Stimulated activated CD4-positive, alpha-beta T cell treated with anti-CD3 and anti-CD28 coated beads, Interleukin-12 subunit alpha, Interleukin-12 subunit beta, amount 100 ng/mL, for 4 hours (primary cell): ENCODE measurements at regions not wholly inside any gene's neighbourhood (a gene's known extent, or its start where the extent isn't known, plus 50 kb on each side); places are given as distances from the start of the nearest gene placed in this dataset.
A peak's percentile ranks its signal among the peaks of the same experiment; 100 is the strongest.
"Not testable (repeated sequence)": the region's sequence is repeated elsewhere in the genome, so short reads cannot be mapped to it uniquely, and the experiment has no call there.

Experiments used
- DNase-seq: peaks from one replicate; pipeline ENCODE4 v3.0.0-alpha.2; 2020

DNA sequence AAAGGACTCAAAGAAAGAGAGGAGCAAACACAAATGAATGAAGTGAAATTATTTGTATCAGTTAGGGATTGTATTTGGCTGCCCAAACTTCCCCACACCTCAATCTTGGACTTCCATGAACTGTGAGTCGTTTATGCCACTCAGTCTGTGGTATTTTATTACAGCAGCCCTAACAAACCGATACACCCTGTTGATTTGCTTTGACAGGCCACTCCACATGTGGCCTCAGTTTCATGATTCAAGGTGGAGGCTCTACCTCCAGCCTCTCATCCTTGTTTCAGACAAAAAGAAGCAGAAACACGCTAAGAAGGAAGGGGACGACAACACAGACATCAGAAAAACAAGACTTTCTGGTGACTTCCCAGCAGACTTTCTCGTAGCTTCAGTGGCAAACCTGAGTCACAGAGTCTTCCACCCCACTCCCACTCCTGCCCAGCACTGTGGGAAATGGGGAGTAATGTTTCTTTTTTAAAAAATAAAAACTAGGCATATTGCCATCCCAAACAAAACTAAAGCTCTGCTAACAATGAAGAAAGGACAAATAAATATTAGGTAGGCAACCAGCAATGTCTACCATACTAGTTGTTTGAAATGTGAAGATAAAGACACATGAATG is 52.2 kb upstream of the ABCA1 start:
- no peak for DNase-seq

DNA sequence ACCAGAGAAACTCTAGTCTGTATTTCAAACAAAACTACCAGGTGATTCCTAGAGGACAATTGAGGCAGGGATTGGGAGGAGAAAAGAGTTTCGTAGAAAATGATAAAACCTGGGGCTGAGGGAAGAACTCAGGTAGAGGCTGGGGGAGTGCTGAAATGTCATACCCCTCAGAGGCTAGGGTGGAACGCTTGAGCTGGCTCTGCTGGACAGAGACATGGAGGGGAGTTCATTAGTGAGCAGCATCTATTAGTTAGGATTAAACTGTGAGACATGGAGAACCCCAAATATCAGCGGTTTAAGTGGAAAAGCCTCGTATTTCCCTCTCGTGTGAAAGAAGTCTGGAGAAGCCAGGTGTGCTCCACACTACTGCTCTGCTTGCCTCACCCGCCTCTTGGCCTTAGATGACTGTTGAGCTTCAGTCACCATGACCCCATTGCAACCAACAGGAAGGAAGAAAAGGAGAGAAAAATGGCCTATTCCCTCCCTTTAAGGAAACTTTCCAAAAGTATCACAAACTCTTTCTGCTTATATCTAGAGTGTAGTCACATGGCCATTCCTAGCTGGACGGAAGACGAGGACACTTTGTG is 53.7 kb upstream of the ABCA1 start:
- DNase-seq: no peak

DNA sequence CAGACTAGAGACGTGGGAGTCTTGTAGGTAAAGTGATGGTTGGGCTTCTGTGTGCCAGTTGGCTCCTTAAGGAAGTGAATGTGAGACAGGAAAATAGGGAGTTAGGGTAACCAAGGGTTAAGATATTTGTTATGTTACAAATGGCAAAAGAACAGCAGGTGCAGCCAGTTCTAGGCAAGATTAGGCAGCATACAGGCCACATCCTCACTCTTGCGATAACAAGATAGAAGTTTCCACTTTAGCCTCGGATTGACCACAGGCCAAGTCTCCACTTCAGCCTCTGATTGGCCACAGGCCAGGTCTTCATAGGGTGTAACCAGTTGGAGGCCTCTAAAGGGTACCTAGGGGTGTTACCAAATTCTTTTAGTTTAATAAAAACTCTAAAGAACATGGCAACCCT is 54.6 kb upstream of the ABCA1 start:
- DNase-seq: no peak

DNA sequence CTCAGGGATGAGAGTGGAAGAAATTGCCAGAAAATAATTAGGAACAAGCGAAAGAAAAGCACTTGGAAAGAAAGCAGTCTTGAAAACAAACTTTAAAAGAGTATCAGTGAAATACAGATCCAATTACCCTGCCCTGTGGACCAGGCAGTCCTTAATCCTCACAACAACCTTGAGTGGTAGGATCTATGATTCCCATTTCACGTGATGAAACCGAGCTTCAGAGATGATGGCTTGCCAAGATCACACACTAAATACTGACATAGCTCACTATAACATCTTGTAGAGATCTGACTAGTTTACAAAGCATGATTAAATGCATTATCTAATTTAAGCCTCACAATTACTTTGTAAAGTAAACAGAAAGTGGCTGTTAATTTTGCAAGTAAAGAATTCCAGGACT is 55.5 kb upstream of the ABCA1 start:
- DNase-seq: no peak

DNA sequence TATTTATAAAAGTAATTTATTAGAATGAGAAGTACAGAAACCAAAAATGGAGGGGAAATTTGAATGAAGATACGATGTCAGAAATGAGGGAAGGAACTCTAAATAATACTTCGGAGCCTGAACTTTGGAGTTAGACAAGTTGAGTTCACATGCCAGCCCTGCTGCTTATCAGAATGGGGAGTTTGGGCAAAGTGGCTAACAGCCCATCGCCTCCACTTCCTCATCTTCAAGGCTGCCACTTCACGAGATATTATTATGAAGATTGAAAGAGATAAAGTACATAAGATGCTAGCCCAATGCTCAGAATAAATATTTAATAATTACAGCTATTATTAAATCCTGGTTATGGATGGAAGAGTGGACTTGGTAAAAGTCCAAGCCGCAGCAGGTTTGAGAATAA is 56.2 kb upstream of the ABCA1 start:
- no peak for DNase-seq

DNA sequence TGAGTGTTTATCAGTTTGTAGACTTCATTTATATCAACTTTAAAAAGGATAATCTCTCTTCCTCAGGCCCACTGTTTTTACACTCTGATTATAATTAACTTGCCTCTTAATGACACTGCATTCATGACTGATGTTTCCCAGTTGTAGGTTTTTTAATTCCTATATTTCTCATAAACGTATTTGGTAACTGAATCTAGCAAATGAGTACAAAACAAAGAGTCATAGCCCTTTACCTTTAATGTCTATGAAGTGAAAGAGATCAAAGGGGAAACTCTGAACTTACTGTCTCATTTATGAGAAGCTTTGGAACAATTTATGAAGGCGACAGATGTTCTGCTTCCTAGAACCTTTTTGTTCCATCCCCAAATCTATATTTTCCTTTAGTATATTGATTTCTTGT is 56.6 kb upstream of the ABCA1 start:
- DNase-seq: no peak

DNA sequence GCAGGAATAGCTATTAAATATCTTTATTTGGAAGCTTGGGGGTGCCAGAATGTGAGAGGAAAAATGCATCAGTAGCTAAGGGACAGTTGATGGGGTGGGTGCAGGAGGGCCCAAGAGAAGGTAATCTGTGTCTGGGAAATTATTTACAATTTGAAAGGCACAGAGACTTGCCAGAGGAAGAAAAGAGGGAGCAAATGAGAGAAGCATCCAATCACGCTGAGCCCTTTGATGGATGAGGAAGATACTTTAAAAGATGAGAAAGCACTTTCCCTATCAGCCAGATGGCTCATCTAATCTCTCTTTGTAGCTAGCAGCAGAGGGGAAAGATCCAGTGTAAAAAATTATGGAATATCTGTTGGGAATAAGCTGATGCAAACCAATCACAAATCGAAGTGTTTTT is 57.0 kb upstream of the ABCA1 start:
- DNase-seq: no peak

DNA sequence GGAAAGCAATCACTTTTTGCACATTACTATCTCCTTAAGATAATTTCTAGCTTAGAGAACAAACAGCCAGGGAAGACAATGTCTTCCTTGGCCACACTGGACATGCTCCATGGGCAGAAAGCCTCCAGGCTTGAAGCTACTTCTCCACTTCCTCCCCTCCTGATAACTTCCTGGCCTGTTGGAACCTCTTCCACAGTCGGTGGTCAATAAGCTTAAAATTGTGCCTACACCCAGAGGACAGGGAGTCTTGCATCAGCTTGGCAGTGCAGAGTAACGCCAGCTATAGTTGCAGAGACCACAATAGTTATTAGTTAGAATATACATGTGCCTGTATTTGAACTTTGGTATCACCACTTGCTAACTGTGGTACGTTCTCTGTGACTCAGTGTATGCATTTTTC is 58.1 kb upstream of the ABCA1 start:
- DNase-seq: no peak

DNA sequence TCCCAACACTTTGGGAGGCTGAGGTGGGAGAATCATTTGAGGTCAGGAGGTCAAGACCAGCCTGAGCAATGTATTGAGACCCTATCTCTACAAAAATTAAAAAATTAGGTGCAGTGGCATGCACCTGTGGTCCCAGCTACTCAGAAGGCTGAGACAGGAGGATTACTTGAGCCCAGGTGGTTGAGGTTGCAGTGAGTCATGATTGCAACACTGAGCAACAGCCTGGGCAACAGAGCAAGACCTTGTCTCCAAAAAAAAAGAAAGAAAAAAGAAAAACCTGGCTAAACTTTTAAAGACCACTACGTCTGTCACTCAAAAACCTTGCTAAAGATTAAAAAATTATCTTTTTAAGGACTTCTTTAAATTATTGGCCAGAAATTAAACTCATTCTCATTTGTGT is 59.8 kb upstream of the ABCA1 start:
- no peak for DNase-seq

DNA sequence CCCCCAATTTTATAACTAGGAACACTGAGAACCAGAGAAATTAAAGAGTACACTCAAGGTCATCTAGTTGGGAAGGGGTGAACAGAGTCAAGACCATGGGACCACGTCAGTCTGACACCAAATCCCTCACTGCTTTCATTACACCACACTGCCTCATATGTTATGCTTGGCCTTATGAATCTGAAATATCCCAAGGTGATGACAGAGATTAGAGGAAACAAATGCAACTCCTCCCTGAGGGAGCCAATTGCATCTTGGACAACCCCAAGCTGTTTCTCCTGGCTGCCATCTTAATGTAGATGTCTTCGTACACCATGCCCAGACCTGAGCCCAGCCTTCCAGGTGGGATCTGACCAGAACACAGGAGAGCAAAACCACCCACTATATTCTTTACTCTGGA is 60.6 kb upstream of the ABCA1 start:
- no peak for DNase-seq

DNA sequence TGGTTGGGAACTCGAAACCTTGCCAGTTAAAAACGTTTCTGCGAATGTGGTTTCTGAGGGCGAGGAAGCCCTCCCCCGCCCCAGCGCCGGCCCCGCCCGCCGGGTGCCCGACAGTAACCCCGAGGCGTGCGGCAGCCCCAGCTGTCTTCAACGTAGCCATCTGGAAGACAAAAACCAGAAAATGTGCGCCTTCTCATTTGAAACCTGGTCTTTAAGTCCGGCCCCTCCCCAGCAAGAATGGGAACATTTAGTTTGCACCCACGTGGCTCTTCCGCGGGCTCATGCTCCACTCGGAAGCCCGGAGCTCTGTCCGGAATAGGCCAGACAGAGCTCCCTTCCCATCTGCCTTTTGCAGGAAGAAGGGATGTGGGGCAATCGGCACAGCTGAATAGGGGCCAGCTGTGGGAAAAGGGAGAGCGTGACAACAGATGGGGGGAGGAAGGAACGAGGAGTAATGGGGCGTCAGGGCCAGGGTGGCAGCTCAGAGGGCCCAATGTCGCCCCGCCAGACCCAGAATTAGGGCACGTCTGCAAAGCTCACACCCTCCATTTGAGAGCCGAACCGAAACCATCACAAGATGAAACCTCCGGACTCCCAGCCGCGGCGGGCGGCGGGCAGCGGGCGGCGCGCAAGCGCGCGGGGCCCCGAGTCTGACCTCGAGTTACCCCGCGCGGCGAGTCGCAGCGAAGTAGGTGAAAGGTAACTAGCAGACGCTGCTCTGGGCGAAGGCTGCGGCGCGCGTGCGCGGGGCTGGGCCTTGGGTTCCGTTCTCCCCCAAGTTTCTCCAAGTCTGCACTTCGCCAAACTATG is 63.4 kb upstream of the ABCA1 start:
- DNase-seq: peak; percentile 75

DNA sequence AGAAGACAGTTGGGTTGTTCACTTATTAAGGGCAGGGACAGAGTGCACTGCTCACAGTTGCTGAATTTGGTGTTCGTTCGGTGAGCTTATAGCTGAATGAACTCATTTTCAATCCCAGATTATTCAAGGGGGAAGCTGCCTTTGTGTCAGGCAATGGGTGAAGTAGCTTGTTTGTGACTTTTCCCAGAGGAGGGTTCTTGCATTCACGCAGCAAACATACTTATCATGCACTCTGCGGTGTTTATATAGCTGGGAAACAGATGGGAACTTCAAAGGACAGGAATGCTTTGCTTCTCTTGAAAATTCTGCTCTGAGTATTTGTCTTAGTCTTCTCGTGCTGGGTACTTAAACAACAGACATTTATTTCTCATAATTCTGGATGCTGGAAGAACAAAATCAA is 64.7 kb upstream of the ABCA1 start:
- no peak for DNase-seq

DNA sequence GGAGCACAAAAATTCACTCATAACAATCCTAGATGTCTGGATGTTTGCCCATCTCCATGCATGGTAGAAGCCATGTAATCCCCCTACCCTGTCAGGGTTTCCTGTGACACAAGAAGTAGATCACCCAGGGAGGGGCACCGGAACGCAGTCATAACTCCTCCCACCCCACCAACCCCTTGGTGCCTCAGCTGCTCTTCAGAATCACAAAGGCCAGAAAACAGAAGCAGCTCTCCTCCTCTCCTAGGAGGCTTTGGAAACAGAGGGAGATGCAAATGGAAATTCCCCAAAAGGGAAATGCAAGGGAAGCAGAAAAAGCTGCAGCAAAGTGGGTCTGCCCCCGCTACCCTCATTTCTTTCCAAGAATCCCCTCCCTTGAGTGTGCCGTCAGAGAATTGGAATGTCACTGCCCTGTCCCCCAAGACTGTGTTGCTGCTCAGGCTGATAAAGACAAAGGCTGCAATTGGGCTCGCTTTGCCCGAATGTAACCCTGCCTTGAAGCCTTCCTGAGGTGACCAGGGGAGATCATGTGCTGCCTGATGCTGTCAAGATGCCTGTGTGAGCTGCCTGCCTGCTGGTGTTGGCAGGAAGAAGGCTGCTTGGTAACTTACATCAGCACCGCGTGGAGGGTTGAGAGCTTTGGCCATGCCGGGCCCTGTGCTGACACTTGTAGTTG is 65.5 kb upstream of the ABCA1 start:
- no peak for DNase-seq

DNA sequence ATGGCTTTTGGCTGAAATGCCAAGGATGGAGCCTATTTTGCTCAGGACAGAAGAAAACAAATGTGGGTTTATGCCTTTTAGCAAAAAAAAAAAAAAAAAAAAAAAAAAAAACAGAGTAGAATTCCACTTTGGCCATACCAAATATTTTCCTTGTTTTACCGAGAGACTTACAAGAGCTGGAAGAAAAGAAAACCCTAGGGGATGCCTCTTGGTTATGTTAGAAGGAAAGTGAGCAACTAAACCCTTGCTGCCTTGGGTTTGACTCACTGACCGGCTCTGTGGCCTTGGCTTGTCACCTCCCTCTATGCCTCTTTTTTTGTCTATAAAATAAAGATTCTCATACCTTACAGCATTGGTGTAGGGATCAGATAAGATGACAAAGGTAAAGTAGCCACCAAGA is 69.6 kb upstream of the ABCA1 start:
- no peak for DNase-seq

DNA sequence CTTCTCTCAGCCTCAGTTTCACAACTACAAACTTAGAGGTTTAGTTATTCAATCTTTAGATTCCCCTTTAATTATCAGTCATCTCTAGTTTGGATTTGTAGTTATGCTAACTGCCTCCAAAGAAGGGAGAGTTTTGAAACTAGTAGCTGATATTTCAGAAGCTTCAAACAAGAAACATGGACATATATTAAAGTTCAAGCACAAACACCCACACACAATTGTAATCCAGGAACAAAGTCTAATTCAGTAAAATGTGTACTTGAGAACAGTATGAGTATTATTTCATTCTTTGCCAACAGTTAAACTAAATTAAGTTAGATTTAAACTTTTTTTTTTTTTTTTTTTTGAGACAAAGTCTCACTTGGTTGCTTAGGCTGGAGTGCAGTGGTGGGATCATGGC is 71.2 kb upstream of the ABCA1 start:
- no peak for DNase-seq

DNA sequence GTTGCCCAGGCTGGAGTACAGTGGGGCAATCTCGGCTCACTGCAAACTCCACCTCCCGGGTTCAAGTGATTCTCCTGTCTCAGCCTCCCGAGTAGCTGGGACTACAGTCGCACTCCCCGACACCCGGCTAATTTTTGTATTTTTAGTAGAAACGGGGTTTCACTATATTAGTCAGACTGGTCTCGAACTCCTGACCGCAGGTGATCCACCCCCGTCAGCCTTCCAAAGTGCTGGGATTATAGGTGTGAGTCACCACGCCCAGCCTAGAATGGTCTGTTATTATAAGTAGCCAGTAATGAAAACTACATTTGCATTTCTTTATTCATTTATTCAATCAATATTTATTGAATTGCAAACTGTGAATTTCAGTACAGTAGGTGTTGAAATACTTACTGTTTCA is 72.6 kb upstream of the ABCA1 start:
- DNase-seq: not testable (repeated sequence)

DNA sequence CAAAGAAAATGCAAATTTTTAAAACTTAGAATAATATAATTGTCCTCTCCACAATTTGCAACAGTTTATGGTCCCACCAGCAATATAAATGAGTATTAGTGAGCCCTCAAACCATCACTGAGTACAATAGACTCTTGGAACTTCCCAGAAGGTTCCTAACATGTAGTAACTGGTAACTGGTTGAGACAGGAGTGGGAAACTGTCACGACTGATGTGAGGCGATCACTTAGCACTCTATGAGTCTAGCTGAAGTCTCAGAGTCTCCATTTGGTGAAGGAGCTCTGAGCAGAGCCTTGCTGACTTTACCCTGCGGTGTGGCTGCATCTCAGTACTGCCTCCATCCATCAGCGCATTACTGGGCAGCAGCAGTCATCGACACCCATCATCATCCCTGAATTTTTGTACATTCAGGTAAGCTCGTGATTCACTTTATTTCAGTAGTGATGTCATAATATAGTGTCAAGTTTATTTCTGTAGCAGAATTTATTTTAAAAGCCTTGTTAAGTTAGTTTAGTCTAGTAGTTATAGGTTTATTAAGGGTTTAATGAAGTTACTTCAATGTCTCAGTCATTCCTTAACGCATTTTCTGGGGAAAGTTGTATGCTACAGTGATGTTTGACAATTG is 76.6 kb upstream of the ABCA1 start:
- no peak for DNase-seq

DNA sequence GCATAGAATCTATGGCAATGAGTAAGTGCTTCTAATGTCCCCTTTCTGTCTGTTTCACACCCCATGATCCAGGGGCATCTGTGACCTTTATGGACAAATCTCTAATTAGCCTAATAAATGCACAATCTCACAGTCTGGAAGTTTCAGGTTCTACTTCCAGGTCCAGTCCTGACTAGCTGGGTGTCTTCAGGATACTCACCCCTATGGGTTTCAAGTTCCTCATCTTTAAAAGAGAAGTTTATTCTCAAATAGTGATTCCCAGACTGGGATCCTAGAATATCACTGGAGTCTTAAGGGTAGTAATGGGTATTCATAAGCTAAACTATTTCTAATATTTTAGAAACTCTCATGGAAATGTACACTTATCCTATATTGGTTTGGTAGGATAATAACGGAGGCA is 77.2 kb upstream of the ABCA1 start:
- DNase-seq: no peak

DNA sequence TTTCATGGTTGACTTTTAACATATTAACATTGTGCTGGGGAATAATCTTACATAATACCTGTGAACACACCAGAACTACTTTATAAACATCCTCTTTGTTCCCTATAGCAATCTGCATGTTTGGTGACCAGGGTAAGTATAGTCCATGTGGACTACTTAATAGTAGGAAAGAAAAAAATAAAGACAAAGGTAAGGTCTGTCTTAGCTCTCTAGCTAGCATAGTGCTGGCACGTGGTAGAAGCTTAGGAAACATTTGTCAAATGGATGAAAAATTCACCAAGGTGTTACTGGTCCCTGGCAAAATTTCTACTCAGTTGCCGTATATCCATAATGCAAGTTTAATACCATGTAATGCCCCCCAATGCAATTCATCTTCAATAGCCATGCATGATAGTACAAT is 78.6 kb upstream of the ABCA1 start:
- DNase-seq: no peak

DNA sequence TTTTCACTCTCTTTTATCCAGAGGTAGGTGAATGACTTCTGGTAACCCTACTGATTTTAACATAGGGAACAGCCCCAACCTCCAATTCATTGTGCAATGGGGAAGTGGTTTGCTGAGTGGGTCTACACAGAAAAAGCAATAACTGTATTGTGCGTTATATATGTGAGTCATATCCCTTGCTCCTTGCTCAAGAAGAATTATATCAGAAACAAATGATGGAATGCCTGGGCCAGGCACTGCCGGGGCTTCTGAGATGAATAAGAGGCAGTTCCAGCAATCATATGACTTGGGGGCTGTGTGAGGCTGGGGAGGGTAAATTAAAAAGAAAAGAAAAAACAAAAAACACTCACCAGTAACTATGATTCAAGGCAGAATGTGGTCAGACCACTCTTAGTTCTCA is 79.2 kb upstream of the ABCA1 start:
- no peak for DNase-seq

DNA sequence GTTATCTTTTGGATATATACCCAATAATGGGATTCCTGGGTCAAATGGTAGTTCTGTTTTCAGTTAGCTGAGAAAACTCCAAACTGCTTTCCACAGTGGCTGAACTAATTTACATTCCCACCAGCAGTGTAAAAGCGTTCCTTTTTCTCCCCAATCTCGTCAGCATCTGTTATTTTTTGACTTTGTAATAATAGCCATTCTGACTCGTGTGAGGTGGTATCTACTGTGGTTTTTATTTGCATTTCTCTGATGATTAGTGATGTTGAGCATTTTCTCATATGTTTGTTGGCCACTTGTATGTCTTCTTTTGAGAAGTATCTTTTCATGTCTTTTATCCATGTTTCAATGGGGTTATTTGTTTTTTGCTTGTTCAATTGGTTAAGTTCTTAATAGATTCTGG is 82.1 kb upstream of the ABCA1 start:
- DNase-seq: not testable (repeated sequence)

DNA sequence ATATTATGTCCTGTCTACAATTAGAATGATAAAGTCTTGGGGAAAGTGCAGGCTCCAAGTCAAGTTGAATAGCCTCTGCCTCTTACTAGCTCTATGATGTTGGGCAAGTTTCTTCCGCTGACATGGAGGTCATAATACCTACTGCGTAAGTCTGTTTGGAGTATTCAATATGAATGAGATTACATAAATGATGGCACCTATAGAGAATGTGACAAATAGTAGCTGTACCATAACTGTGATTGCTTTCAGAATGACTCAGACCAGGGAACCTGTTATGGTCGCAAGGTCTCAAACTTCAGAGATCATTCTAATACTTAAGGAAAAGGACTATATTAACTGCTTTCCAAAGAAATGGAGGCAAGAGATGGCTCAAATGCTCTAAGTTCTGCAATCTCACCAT is 94.0 kb upstream of the ABCA1 start:
- DNase-seq: no peak

DNA sequence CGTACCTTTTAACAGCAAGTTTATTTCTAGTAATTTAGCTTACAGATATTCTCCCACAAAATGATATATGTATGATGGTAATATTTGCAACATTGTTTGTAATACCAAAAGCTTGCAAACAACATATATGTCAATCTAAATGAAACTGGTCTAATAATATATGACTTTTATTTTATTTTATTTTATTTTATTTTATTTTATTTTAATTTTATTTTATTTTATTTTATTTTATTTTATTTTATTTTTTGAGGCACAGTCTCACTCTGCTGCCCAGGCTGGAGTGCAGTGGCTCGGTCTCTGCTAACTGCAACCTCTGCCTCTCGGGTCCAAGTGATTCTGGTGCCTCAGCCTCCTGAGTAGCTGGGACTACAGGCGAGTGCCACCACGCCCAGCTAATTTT is 94.6 kb upstream of the ABCA1 start:
- not testable (repeated sequence) for DNase-seq

DNA sequence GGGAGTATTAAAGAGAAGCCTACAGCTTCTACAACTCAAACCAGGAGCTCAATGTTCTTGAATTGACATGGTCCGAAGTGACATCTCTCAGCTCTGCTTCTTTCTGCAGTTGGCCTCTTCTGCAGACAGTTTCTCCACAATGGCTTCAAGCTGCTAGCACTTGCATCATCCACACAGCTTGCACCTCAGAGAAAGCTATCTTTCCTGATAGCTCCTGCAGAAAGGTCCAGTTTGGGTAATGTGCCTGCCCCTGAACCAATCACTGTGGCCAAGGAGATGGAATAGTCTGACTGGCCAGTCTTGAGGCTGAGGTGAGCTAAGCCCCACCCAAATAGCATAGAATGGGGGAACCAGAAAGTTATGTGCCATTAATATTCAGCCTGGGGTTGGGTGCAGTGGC is 95.8 kb upstream of the ABCA1 start:
- no peak for DNase-seq
